Activated CD4-positive, alpha-beta T cell treated with anti-CD3 and anti-CD28 coated beads, Interleukin-10, Interleukin-2, amounts not matched to agents 100 ng/mL and 50 ng/mL, durations not matched to agents 16 hours and 8 hours (primary cell): ENCODE measurements at regions not wholly inside any gene's neighbourhood (a gene's known extent, or its start where the extent isn't known, plus 50 kb on each side); places are given as distances from the start of the nearest gene placed in this dataset.

Source experiments
- DNase-seq: peaks from one replicate; pipeline ENCODE4 v3.0.0-alpha.2; 2020

- DNase-seq, result no peak
Measured at GRCh38 chr1:47555841-47556560, 118.2 kb downstream of the FOXD2 start.

GRCh38 chr1:47557066-47557465 lies 119.2 kb downstream of the FOXD2 start:
- DNase-seq, result no peak

GRCh38 chr1:47558601-47559593 lies 121.1 kb downstream of the FOXD2 start:
- no peak for DNase-seq

DNA sequence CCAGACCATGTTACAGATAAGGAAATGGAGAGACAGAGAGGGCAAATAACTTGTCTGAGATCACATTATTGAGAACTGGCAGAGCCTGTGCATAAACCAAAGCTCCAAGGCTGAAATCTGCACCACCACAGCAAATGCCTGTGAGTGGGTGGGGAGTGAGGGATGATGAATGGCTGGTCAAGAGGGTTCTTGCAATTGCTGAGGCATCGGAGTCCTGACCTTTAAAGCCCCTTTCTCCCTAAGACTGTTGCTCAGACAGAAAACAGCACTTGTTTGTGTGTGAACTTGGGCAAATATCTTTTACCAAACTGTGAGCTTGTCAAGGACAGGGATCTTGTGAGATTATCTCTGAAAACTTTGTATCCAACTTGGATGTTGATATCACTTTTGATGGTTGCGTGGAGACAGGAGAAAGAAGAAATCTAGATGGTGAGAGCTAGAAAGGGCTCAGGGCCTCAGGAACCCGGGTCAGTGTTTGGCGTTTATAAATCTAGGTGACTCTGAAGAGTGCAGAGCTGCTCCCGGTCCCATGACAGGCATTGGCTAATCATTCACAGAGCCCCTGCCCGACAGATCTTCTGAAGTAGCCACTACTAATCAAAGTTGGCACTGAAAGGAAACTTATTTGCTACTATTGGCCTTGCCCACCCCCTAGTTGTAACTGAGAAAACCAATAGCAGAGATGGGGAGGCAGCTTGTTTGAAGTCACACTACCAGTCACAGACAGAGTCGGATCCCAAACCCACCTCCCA lies 122.3 kb downstream of the FOXD2 start:
- no peak for DNase-seq

DNA sequence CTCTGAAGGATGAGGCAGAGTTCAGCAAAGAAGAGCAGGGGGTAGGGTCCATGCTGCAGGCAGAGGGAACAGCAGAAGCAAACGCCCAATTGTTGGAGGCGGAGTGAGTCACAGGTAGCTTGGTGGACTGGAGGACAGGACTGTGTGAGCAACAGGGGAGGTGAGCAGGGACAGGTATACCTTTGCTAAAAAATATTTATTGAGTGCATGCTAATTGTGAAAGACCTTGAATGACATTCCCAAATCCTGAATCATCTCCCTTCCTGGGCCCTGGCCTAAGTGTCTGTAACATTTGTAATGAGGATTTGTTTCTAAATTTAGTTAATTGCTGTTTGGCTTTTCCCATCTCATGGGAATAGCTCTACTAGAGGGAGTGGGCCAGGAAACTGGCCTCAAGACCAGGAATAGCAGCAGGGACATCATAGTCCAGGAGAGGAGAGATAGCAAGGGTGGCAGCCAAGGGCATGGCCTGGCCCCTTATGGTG lies 123.7 kb downstream of the FOXD2 start:
- DNase-seq, result no peak

DNA sequence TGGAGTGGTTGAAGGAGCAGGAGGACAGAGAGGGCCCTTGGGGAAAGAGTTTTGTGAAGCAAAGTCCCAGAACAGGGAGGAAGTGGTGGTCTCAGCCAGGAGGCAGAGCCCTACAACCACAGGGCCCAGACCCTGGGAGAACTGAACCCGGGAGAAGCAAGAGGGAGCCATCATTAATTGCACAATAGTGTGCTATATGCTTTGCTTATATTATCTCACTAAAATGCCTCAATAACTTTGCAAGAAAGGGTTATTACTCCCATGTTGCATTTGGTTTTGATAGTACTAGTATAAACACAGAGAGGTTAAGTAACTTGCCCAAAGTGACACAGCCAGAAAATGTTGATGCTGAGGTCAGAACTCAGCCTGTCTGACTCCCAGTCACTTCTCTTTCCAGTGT lies 124.3 kb downstream of the FOXD2 start:
- no peak for DNase-seq

GRCh38 chr1:47562799-47563198 lies 125.0 kb downstream of the FOXD2 start:
- no peak for DNase-seq

DNA sequence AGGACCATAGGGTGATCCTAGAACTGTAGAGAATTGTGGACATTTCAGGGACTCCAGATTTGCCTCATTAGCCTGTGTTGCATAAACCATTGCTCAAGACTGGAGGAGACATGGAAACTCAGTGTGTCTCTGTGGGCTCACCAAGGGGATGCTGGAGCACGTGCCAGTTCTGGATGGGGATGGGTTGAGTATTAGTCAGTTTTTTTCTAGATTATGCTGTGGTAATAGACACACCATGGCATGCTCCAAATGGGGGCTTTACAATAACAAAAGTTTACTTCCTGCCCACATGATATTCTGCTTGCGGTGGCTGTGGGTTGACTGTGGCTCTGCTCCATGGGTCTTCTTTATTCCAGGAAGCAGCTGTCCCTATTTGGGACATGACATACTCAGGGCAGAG lies 125.4 kb downstream of the FOXD2 start:
- DNase-seq, result no peak

- no peak for DNase-seq
Measured at GRCh38 chr1:47564570-47564969, 126.7 kb downstream of the FOXD2 start.

GRCh38 chr1:47565092-47565491 lies 127.2 kb downstream of the FOXD2 start:
- no peak for DNase-seq

DNA sequence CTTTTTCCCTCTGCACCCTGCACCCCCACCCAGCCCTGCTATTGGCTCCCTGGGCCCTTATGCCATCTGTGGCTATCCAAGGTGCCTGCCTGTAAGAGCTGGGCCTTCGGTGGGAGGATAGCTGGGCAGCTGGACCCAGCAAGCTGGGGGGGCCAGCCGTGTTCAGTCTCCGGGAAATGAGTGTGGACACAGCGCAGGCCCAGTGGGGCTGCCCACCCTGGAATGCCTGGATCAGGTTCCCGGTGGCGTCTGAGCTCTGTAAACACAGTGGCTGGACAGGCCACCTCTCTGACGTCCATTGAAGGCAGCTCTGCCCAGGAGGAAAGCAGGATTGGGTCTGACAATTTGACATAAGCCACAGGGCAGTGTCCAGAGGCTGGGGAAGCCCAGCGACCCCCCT lies 127.8 kb downstream of the FOXD2 start:
- DNase-seq, result no peak

DNA sequence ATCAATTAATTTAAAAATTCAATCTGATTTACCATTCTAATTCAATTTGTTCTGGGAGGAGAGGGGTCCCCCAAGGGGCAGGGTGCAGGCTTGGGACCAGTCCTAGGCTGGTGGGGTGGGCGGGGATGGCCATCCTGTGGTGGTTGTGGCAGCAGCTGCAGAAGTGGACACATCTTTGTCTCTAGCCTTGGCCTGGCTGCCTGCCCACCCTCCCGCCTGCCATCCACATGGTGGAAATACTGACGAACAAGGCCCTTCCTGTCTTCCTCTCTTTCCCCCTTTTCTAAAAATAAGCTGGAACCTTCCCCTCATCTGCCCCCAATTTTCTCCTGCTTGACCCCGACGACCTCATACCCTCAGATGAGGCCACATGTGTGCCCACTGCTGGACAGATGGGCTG lies 130.9 kb downstream of the FOXD2 start:
- DNase-seq, result no peak

DNA sequence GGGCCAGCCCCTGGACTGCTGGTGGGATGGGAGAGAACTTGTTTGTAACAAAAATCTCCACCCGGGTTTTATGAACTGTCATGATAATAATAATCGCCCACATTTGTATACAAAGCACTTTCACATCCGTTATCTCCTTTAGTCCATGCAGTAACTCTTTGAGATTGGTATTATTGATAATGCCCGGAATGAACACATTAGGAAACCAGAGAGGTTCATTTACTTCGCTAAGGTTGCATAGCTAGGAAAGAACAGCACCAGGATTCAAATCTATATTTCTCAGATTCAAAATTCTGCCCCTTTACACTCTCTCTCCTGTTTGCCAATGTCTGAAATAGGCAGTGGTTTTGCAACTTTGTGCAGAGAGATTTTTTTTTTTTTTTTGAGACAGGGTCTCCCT lies 131.4 kb downstream of the FOXD2 start:
- DNase-seq, result no peak

DNA sequence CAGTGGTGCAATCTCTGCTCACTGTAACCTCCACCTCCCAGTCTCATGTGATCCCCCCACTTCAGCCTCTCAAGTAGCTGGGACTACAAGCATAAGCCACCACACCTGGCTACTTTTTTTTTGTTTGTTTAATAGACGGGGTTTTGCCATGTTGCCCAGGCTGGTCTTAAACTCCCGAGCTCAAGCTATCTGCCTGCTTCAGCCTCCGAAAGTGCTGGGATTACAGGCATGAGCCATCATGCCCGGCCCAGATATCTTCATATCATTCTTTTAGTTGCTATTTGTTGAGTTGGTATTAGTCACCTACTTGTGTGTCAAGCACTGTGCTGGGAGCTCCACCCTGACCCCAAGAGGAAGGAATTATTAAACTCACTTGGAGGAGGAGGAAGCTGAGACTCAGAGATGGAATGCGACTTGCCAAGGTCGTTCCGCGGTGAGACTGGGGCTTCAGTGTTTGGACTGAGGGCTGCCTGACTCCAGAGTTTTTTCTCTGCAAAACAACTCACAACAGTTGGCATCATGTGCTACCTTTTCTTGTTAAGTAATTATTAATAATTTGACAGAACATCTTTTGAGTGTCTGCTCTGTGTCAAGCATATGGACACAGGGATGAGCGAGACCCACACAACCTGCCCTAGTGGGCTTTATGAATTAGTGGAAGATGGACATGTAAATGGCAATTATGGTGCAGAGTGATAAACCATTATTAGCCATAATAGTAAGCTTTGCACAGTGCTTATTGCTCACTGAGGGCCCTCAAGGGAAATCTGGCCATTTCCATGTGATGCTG lies 132.0 kb downstream of the FOXD2 start:
- DNase-seq, result no peak

- no peak for DNase-seq
Measured at GRCh38 chr1:47571161-47571560, 133.3 kb downstream of the FOXD2 start.

- DNase-seq, result no peak
Measured at GRCh38 chr1:47571952-47572351, 134.1 kb downstream of the FOXD2 start.

DNA sequence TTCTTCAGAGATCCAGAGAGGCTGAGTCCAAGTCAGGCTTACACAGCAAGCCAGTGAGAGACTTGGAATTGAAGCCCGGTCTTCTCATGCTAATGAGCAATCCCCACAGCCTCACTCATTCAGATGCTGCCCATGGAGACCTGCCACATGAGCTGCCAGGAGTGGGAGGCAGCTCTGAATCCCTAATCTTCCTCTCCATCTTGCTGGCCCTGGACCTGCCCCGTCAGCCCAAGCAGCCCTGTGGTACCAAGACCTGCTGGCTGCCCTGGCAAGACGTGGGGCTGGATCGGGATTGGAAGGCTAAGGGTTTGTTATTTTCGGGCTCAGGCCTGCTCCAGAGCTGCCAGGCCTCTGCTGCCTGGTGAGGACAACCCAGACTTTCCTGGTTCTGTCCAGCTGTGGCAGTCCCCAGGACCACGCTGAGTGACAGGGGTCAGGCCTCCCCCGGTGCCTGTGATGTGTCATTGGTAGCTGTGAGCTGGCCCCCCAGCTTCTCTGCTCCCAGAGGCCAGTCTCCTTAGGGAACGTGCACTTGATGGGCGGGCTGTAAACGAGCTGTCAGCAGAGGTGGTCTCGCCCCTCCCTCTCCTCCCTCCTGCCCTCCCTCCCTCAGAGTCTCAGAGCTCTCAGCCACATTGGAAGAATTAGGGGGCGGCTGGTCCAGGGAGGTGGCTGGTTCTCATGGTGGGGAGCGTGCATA lies 135.0 kb downstream of the FOXD2 start:
- DNase-seq, result no peak

DNA sequence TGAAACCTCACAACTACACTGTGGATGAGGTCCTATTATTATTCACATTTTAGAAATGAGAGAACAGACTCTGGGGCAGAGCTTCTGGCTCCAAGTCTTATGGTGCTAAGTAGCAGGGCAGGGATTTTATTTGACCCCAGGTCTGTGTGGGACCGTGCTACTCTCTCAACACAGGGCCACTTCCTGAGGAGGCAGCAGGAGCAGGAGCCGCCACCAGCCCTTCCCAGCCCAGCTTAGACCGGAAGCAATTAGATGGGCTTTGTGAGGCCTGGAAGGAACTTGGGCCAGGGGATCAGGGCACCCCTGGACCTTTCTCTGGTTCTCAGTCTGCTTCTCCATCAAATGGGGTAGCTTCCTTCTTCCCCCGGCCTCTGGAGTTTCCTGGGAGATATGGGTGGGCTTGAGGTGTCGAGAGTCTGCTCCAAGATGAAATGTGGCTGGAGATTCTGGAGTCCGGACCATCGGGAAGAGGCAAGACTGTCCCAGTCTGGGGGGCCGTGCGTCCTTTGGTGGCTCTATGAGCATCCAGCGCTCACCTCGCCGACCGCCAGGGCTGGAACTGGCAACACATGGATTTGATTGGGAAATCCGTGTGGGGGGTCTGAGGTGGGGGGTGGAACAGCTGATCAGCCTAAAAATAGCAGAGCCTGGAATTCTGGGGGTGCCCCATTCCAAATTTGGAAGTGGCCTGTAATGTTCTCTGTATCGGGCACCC lies 136.8 kb downstream of the FOXD2 start:
- no peak for DNase-seq

DNA sequence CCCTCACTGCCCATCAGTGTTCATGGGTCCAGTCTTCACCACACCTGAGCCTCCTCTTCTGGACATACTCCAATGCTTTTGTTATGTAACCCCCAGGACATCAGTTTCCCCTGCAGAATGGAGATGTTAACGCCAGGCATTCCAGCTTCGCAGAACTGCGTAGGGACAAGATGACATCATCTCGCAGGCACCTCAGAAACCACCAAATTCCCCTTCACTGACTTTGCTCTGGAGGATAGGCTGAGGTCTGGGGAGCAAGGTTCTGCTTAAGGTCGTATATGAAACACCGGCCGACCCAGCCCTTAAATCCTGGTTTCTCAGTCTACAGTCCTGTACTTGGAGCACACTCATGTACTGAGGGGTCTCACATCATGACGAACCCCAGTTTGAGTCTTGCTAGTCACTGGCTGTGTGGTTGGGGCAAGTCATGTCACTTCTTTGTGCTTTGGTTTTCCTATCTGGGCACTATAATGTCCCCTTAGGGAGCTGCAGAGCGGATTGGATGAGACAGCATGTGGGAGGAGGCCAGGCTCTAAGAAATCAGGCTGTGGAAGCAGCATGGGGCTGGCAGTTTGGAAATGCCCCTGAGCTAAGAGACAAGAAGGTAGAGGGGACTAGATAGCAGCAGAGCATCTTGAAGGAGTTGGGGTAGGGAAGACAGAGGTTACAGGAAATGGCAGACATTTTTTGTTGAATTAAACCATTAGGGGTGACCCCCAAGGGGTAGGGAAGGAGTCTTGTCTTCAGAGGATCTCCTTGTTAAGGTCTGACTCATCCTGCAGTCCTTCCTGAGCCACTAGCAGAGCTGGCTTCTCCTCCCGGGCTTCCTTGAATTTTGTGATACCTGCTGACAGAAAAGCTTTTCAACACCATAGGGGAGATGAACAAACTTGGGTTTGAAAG lies 138.3 kb downstream of the FOXD2 start:
- DNase-seq, result no peak

DNA sequence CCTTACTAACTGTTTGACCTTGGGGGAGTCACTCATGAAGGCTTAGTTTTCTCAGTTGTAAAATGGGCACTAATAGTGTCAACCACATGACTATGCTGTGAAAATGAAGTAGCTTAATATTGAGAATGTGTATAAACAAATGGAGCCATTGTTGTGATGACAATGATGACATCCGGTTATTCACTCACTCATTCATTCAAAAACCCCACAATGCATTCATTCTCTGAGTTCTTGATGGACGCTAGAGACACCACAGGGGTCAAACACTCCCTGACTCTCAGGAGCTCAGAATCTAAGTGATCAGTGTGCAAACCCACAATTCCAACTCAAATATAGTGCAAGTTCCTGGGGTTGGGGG lies 138.9 kb downstream of the FOXD2 start:
- DNase-seq, result no peak
